H1 (cell line): ENCODE measurements at regions not wholly inside any gene's neighbourhood (a gene's known extent, or its start where the extent isn't known, plus 50 kb on each side); places are given as distances from the start of the nearest gene placed in this dataset.

Experiments used
- CTCF ChIA-PET: fragments of 300-600 bp; sonication (Branson Sonifier 250); formaldehyde crosslinking; loops from one replicate; lab custom pipeline; 2021; ENCODE audit not compliant: partially characterized antibody; lab: Charles Lee
- POLR2A ChIA-PET: fragments of 300-600 bp; sonication (Branson Sonifier 250); formaldehyde crosslinking; loops from one replicate; lab custom pipeline; 2021; ENCODE audit warnings: inconsistent platforms; ENCODE audit not compliant: partially characterized antibody; lab: Charles Lee
- DNase-seq, 2 experiments: peaks; one replicate each; pipeline versions ENCODE4 v3.0.0 to v3.0.0-alpha.2; 2010 to 2022; ENCODE audit warnings: low spot score in 2 of 2, low read depth in 1 of 2, mixed read lengths in 1 of 2
- FAIRE-seq: peaks from 2 replicates; lab custom pipeline; 2011; peaks lifted over from hg19 to GRCh38; lab: Jason Lieb, UNC
- H2AFZ ChIP-seq: 2 replicates; pipeline ENCODE4 v1.8.1; 2012; ENCODE audit warnings: low read length, inconsistent platforms
- H2AK5ac ChIP-seq: 2 replicates; pipeline ENCODE4 v1.6.1; 2013; ENCODE audit warnings: low read depth, low read length
- H2BK120ac ChIP-seq: replicated peaks from 2 replicates; pipeline ENCODE3; 2013; ENCODE audit warnings: low read depth, low read length, inconsistent platforms
- H2BK12ac ChIP-seq: 2 replicates; pipeline ENCODE4 v1.6.1; 2013; ENCODE audit warnings: low read depth, low read length
- H2BK15ac ChIP-seq: 2 replicates; pipeline ENCODE4 v1.6.1; 2013; ENCODE audit warnings: low read length
- H2BK20ac ChIP-seq: 2 replicates; pipeline ENCODE4 v1.6.1; 2013; ENCODE audit warnings: low read length
- H2BK5ac ChIP-seq: 2 replicates; pipeline ENCODE4 v1.6.1; 2013; ENCODE audit warnings: low read depth, low read length
- H3K14ac ChIP-seq: 2 replicates; pipeline ENCODE4 v1.6.1; 2013; ENCODE audit warnings: inconsistent platforms; ENCODE audit not compliant: insufficient read length
- H3K18ac ChIP-seq: 2 replicates; pipeline ENCODE4 v1.6.1; 2013; ENCODE audit warnings: low read length; ENCODE audit errors: extremely low read depth
- H3K23ac ChIP-seq: 2 replicates; pipeline ENCODE4 v1.6.1; 2013; ENCODE audit warnings: inconsistent platforms; ENCODE audit not compliant: insufficient read length
- H3K23me2 ChIP-seq: 2 replicates; pipeline ENCODE4 v1.6.1; 2013; ENCODE audit warnings: low read depth, low read length
- H3K27ac ChIP-seq: 2 replicates; pipeline ENCODE4 v1.6.1; 2011; ENCODE audit warnings: low read depth, low read length, inconsistent platforms
- H3K27me3 ChIP-seq, 4 experiments: replicated peaks in 1 of 4; 1 replicate in 1 of 4; 2 replicates in 3 of 4; pipeline versions ENCODE4 v1.6.1 to v1.8.1; 2011 to 2013; ENCODE audit warnings: low read length in 3 of 4, mild to moderate bottlenecking in 3 of 4, inconsistent platforms in 2 of 4, mixed read lengths in 2 of 4, moderate library complexity in 1 of 4; ENCODE audit not compliant: control insufficient read depth in 3 of 4, insufficient read depth in 3 of 4; ENCODE audit errors: extremely low read depth in 1 of 4
- H3K36me3 ChIP-seq, 4 experiments: 2 replicates each; pipeline versions ENCODE4 v1.6.1 to v1.8.1; 2011 to 2013; ENCODE audit warnings: mild to moderate bottlenecking in 4 of 4, low read length in 3 of 4, moderate library complexity in 2 of 4, control low read depth in 1 of 4, inconsistent platforms in 1 of 4; ENCODE audit not compliant: insufficient read depth in 4 of 4, control insufficient read depth in 2 of 4
- H3K4ac ChIP-seq: replicated peaks from 2 replicates; pipeline ENCODE3; 2013; ENCODE audit warnings: low read length, low read depth, mixed read lengths, inconsistent platforms; ENCODE audit not compliant: insufficient read length
- H3K4me1 ChIP-seq, 4 experiments: replicated peaks in 1 of 4; 1 replicate in 1 of 4; 2 replicates in 3 of 4; pipeline versions ENCODE4 v1.6.1 to v1.8.1; 2011 to 2013; ENCODE audit warnings: low read length in 3 of 4, inconsistent platforms in 2 of 4, mixed read lengths in 1 of 4; ENCODE audit not compliant: insufficient read depth in 4 of 4, control insufficient read depth in 3 of 4
- H3K4me2 ChIP-seq, 2 experiments: 2 replicates each; pipeline versions ENCODE4 v1.6.1 to v1.8.1; 2011 to 2013; ENCODE audit warnings: low read depth in 2 of 2, low read length in 2 of 2, control low read depth in 1 of 2, inconsistent platforms in 1 of 2, mild to moderate bottlenecking in 1 of 2; ENCODE audit not compliant: insufficient read depth in 1 of 2
- H3K4me3 ChIP-seq, 4 experiments: fragments of 200-600, 300-600 bp in 1 of 4; sonication (generic), shearing (Covaris generic), sonication (Bioruptor Twin) in 1 of 4; 2 replicates each; pipeline versions ENCODE4 v1.5.1 to v1.8.1; 2011 to 2016; ENCODE audit warnings: low read length in 4 of 4, low read depth in 3 of 4, control low read depth in 2 of 4, inconsistent platforms in 2 of 4, mild to moderate bottlenecking in 2 of 4, mixed read lengths in 1 of 4, moderate library complexity in 1 of 4; ENCODE audit not compliant: insufficient read depth in 2 of 4; ENCODE audit errors: extremely low read depth in 1 of 4
- H3K56ac ChIP-seq: replicated peaks from 2 replicates; pipeline ENCODE3; 2013; ENCODE audit warnings: low read depth, mild to moderate bottlenecking, mixed read lengths, low read length, inconsistent platforms; ENCODE audit not compliant: insufficient read length
- H3K79me1 ChIP-seq: 2 replicates; pipeline ENCODE4 v1.6.1; 2013; ENCODE audit warnings: low read depth, low read length, control low read depth
- H3K79me2 ChIP-seq, 2 experiments: 2 replicates each; pipeline versions ENCODE4 v1.6.1 to v1.8.1; 2012 to 2013; ENCODE audit warnings: low read length in 2 of 2, mild to moderate bottlenecking in 2 of 2, inconsistent platforms in 1 of 2; ENCODE audit not compliant: insufficient read depth in 2 of 2, control insufficient read depth in 1 of 2
- H3K9ac ChIP-seq, 4 experiments: replicated peaks in 1 of 4; 1 replicate in 1 of 4; 2 replicates in 3 of 4; pipeline versions ENCODE4 v1.6.1 to v1.8.1; 2011 to 2013; ENCODE audit warnings: low read depth in 3 of 4, low read length in 3 of 4, control low read depth in 2 of 4, mild to moderate bottlenecking in 2 of 4, moderate library complexity in 2 of 4, inconsistent platforms in 1 of 4; ENCODE audit errors: extremely low read depth in 1 of 4
- H3K9me3 ChIP-seq, 2 experiments: 2 replicates each; pipeline versions ENCODE4 v1.6.1 to v1.8.1; 2012 to 2013; ENCODE audit warnings: mild to moderate bottlenecking in 2 of 2, moderate library complexity in 2 of 2, control low read depth in 1 of 2, inconsistent platforms in 1 of 2, low read depth in 1 of 2, low read length in 1 of 2, mixed read lengths in 1 of 2; ENCODE audit not compliant: insufficient read depth in 2 of 2
- H4K20me1 ChIP-seq, 2 experiments: replicated peaks in 1 of 2; 2 replicates each; pipeline versions ENCODE3 to v1.8.1; 2011 to 2013; ENCODE audit warnings: inconsistent platforms in 2 of 2, low read length in 2 of 2, mild to moderate bottlenecking in 1 of 2; ENCODE audit not compliant: insufficient read depth in 2 of 2, control insufficient read depth in 1 of 2
- H4K5ac ChIP-seq: 2 replicates; pipeline ENCODE4 v1.6.1; 2013; ENCODE audit warnings: low read length, low read depth, mixed read lengths, inconsistent platforms; ENCODE audit not compliant: insufficient read length
- H4K8ac ChIP-seq: 2 replicates; pipeline ENCODE4 v1.8.0; 2013; ENCODE audit warnings: mild to moderate bottlenecking, moderate library complexity, low read length, inconsistent platforms; ENCODE audit not compliant: insufficient read depth; ENCODE audit errors: extremely low read depth
- H4K91ac ChIP-seq: replicated peaks from 2 replicates; pipeline ENCODE3; 2013; ENCODE audit warnings: low read length, mixed read lengths, inconsistent platforms; ENCODE audit not compliant: insufficient read length
- ASH2L ChIP-seq: fragments of 200-600, 300-600 bp; sonication (generic); IDR thresholded peaks from one replicate; pipeline ENCODE4 v1.7.1; 2017; ENCODE audit warnings: low read length
- BRCA1 ChIP-seq: IDR thresholded peaks from 2 replicates; pipeline ENCODE4 v1.6.1; 2012; ENCODE audit warnings: low read depth, low read length, improper control_type of control experiment
- CBX8 ChIP-seq: fragments of 300-800, 300-1000 bp; sonication (generic); IDR thresholded peaks from 2 replicates; pipeline ENCODE4 v1.7.1; 2016; ENCODE audit warnings: low read depth, low read length, borderline replicate concordance
- CHD2 ChIP-seq: IDR thresholded peaks from 2 replicates; pipeline ENCODE4 v1.6.1; 2012; ENCODE audit warnings: low read length, improper control_type of control experiment
- CREB1 ChIP-seq: IDR thresholded peaks from 2 replicates; pipeline ENCODE4 v1.6.1; 2012; ENCODE audit warnings: inconsistent platforms
- EP300 ChIP-seq, 2 experiments: IDR thresholded peaks; 1 replicate in 1 of 2; 2 replicates in 1 of 2; pipeline ENCODE4 v1.6.1; 2011 to 2012; ENCODE audit warnings: low read depth in 2 of 2, low read length in 2 of 2, mild to moderate bottlenecking in 2 of 2, borderline replicate concordance in 1 of 2, inconsistent platforms in 1 of 2, moderate library complexity in 1 of 2
- HDAC2 ChIP-seq, 2 experiments: fragments of 300-600 bp in 1 of 2; sonication (generic) in 1 of 2; IDR thresholded peaks; 2 replicates each; pipeline ENCODE4 v1.6.1; 2011 to 2012; ENCODE audit warnings: low read depth in 2 of 2, low read length in 2 of 2, mild to moderate bottlenecking in 2 of 2, moderate library complexity in 2 of 2, borderline replicate concordance in 1 of 2, inconsistent platforms in 1 of 2
- RBBP5 ChIP-seq: IDR thresholded peaks from 2 replicates; pipeline ENCODE4 v1.7.1; 2012; ENCODE audit warnings: low read depth, mild to moderate bottlenecking, inconsistent platforms, low read length, moderate library complexity, borderline replicate concordance
- RFX5 ChIP-seq: IDR thresholded peaks from 2 replicates; pipeline ENCODE4 v1.6.1; 2011; ENCODE audit warnings: low read depth, low read length, improper control_type of control experiment, borderline replicate concordance
- SAP30 ChIP-seq: fragments of 300-600 bp; sonication (generic); IDR thresholded peaks from 2 replicates; pipeline ENCODE4 v1.7.1; 2012; ENCODE audit warnings: low read length, moderate library complexity, mild to moderate bottlenecking, inconsistent platforms; ENCODE audit not compliant: insufficient read depth, insufficient replicate concordance
- SIN3A ChIP-seq, 2 experiments: IDR thresholded peaks in 1 of 2; conservative IDR thresholded peaks in 1 of 2; 2 replicates each; pipeline ENCODE4 v1.6.1; 2011 to 2012; ENCODE audit warnings: low read length in 2 of 2, improper control_type of control experiment in 1 of 2, low read depth in 1 of 2, mild to moderate bottlenecking in 1 of 2
- SP1 ChIP-seq: IDR thresholded peaks from 2 replicates; pipeline ENCODE4 v1.6.1; 2011; ENCODE audit warnings: low read depth, low read length
- SP2 ChIP-seq: IDR thresholded peaks from 2 replicates; pipeline ENCODE4 v1.6.1; 2012; ENCODE audit warnings: mild to moderate bottlenecking, low read length, inconsistent platforms
- WGBS, 2 experiments: shearing (Covaris generic) in 1 of 2; methylation state at CpG; one replicate each; pipeline versions ENCODE4 v1.1.6 to v1.1.7; 2013 to 2015; ENCODE audit warnings: low lambda C conversion rate in 2 of 2, mixed read lengths in 2 of 2, inconsistent platforms in 1 of 2, low coverage in 1 of 2, missing lambda C conversion rate in 1 of 2; ENCODE audit not compliant: insufficient replicate concordance in 2 of 2, insufficient coverage in 1 of 2, insufficient read length in 1 of 2; ENCODE audit errors: extremely low coverage in 1 of 2, missing lambda C conversion rate in 1 of 2; 5-methylcytosine and 5-hydroxymethylcytosine counted together
- TF ChIP-seq, protein P1 (sequence below): IDR thresholded peaks from 2 replicates; pipeline ENCODE4 v1.6.1; 2011; ENCODE audit warnings: low read length, improper control_type of control experiment

DNA sequence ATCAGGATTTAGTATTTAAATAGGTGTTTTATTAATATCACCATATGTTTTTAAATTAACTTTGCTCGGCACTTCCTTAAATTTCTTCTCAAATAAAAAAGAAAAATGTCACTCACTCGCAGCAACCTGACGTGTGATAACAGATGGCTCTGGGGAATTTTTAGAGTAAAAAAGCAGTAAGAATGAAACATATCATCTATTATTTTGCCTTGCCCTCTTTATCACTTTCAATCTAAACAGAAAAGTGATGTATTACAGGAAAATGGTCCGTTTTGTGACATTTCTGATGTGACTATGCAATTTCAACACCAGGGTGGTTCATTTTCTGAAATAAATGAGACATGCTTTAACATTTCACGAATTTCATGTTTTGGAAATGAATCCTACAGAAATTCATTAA is 1368.0 kb upstream of the LRRTM1 start:
- no peaks in the 10 kb centered on the region for H3K27me3 ChIP-seq
- H3K23ac ChIP-seq: no peak overlapping the region
- H2AK5ac ChIP-seq: no peak overlapping the region
- no peak overlapping the region for H4K5ac ChIP-seq
- H3K4me3 ChIP-seq: no peak overlapping the region
- H2BK20ac ChIP-seq: no peak overlapping the region
- no peak overlapping the region for H3K56ac ChIP-seq
- ChIA-PET POLR2A (no interaction called here), CTCF (no interaction called here)
- H3K9ac ChIP-seq: no peak overlapping the region
- no peak overlapping the region for H3K18ac ChIP-seq
- no peak overlapping the region for H4K91ac ChIP-seq
- H3K14ac ChIP-seq: no peak overlapping the region
- H2BK120ac ChIP-seq: no peak overlapping the region
- H3K9me3 ChIP-seq: no peaks in the 10 kb centered on the region
- no peak overlapping the region for H2BK5ac ChIP-seq
- H2BK12ac ChIP-seq: no peak overlapping the region
- FAIRE-seq (no peak), DNase-seq (no peak)
- H3K79me1 ChIP-seq: no peaks in the 10 kb centered on the region
- H3K4me1 ChIP-seq: no peaks in the 10 kb centered on the region
- no peak overlapping the region for H2BK15ac ChIP-seq
- H2AFZ ChIP-seq: no peak overlapping the region
- H4K8ac ChIP-seq: no peak overlapping the region
- H3K4ac ChIP-seq: no peak overlapping the region
- H3K36me3 ChIP-seq: no peaks in the 10 kb centered on the region
- no peak overlapping the region for H3K27ac ChIP-seq
- 94% methylated on average over 5 of the region's 5 CpGs; no CpG with 5 or more reads in 1 of the 2 experiments for WGBS, 2 experiments
- H4K20me1 ChIP-seq: no peaks in the 10 kb centered on the region
- no peak overlapping the region for H3K4me2 ChIP-seq
- H3K79me2 ChIP-seq: no peaks in the 10 kb centered on the region
- H3K23me2 ChIP-seq: no peaks in the 10 kb centered on the region
- TF ChIP-seq SAP30 (no peak), SIN3A (conservative IDR thresholded peaks at IDR 0.05 in 1 of 2, IDR thresholded peaks at IDR 0.05 in 1 of 2; ENCODE audit: low read depth in 1 of 2, low read length in 2 of 2) (no peak), RBBP5 (no peak), CHD2 (no peak), CREB1 (no peak), ASH2L (no peak), BRCA1 (no peak), EP300 (IDR thresholded peaks at IDR 0.05; ENCODE audit: borderline replicate concordance in 1 of 2, low read depth in 2 of 2, low read length in 2 of 2) (no peak), RFX5 (no peak), SP1 (no peak), HDAC2 (IDR thresholded peaks at IDR 0.05; ENCODE audit: borderline replicate concordance in 1 of 2, low read depth in 2 of 2, low read length in 2 of 2) (no peak), SP2 (no peak), CBX8 (no peak)
- TF ChIP-seq, protein P1, sequence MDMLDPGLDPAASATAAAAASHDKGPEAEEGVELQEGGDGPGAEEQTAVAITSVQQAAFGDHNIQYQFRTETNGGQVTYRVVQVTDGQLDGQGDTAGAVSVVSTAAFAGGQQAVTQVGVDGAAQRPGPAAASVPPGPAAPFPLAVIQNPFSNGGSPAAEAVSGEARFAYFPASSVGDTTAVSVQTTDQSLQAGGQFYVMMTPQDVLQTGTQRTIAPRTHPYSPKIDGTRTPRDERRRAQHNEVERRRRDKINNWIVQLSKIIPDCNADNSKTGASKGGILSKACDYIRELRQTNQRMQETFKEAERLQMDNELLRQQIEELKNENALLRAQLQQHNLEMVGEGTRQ: no peak
